SK-N-SH treated with all-trans-retinoic acid at 6 μM for 48 hours (cell line): ENCODE measurements at regions not wholly inside any gene's neighbourhood (a gene's known extent, or its start where the extent isn't known, plus 50 kb on each side); places are given as distances from the start of the nearest gene placed in this dataset.
"Not testable (repeated sequence)": the region's sequence is repeated elsewhere in the genome, so short reads cannot be mapped to it uniquely, and the experiment has no call there.

Source experiments
- ATAC-seq: fragments of 200-7000 bp; cut with Tn5 transposase; 3 replicates; pipeline ENCODE4 v1.9.1; 2020; ENCODE audit warnings: mild to moderate bottlenecking, moderate library complexity
- ARNTL ChIP-seq: fragments of 450-650 bp; formaldehyde crosslinking; IDR thresholded peaks from 2 replicates; pipeline ENCODE4 v1.5.0; 2020; ENCODE audit warnings: low read depth, mild to moderate bottlenecking, moderate library complexity, borderline replicate concordance
- BACH2 ChIP-seq: fragments of 250-450 bp; sonication (Bioruptor Pico); IDR thresholded peaks from 2 replicates; pipeline ENCODE4 v1.9.0; 2021; ENCODE audit warnings: mild to moderate bottlenecking, borderline replicate concordance
- CSDC2 ChIP-seq: fragments of 250-450 bp; sonication (Bioruptor Pico); IDR thresholded peaks from 2 replicates; pipeline ENCODE4 v1.5.0; 2020; ENCODE audit warnings: mild to moderate bottlenecking, moderate library complexity
- ESRRG ChIP-seq: fragments of 250-450 bp; sonication (Bioruptor Pico); IDR thresholded peaks from 2 replicates; pipeline ENCODE4 v1.6.1; 2021; ENCODE audit warnings: mild to moderate bottlenecking
- ISL1 ChIP-seq: fragments of 250-450 bp; sonication (Bioruptor Pico); IDR thresholded peaks from 2 replicates; pipeline ENCODE4 v2.1.2; 2022; ENCODE audit warnings: mild to moderate bottlenecking, moderate library complexity
- OSR1 ChIP-seq: fragments of 250-450 bp; sonication (Bioruptor Pico); IDR thresholded peaks from 2 replicates; pipeline ENCODE4 v1.8.0; 2022; ENCODE audit warnings: moderate library complexity, mild to moderate bottlenecking, inconsistent platforms
- PATZ1 ChIP-seq: fragments of 250-450 bp; sonication (Bioruptor Pico); IDR thresholded peaks from 2 replicates; pipeline ENCODE4 v1.8.0; 2020; ENCODE audit warnings: mild to moderate bottlenecking, moderate library complexity, borderline replicate concordance
- POU6F1 ChIP-seq: fragments of 250-450 bp; sonication (Bioruptor Pico); IDR thresholded peaks from 2 replicates; pipeline ENCODE4 v1.8.0; 2021; ENCODE audit warnings: low read depth, mild to moderate bottlenecking, moderate library complexity, borderline replicate concordance
- PPARA ChIP-seq: fragments of 250-450 bp; sonication (Bioruptor Pico); IDR thresholded peaks from 2 replicates; pipeline ENCODE4 v1.5.0; 2020; ENCODE audit warnings: mild to moderate bottlenecking, borderline replicate concordance
- RARB ChIP-seq: fragments of 250-450 bp; sonication (Bioruptor Pico); IDR thresholded peaks from 2 replicates; pipeline ENCODE4 v1.8.0; 2021; ENCODE audit warnings: mild to moderate bottlenecking, moderate library complexity
- SNAI2 ChIP-seq: fragments of 250-450 bp; sonication (Bioruptor Pico); IDR thresholded peaks from 2 replicates; pipeline ENCODE4 v1.5.0; 2020; ENCODE audit warnings: mild to moderate bottlenecking, moderate library complexity
- TCF4 ChIP-seq: fragments of 250-450 bp; sonication (Bioruptor Pico); IDR thresholded peaks from 2 replicates; pipeline ENCODE4 v1.8.0; 2021; ENCODE audit warnings: mild to moderate bottlenecking, moderate library complexity, borderline replicate concordance
- TOX ChIP-seq: fragments of 250-450 bp; sonication (Bioruptor Pico); IDR thresholded peaks from 2 replicates; pipeline ENCODE4 v1.8.0; 2021; ENCODE audit warnings: mild to moderate bottlenecking, moderate library complexity, borderline replicate concordance
- ZC3H10 ChIP-seq: fragments of 250-450 bp; sonication (Bioruptor Pico); IDR thresholded peaks from 2 replicates; pipeline ENCODE4 v1.5.1; 2021; ENCODE audit warnings: mild to moderate bottlenecking, moderate library complexity
- ZFP3 ChIP-seq: fragments of 250-450 bp; sonication (Bioruptor Pico); IDR thresholded peaks from 2 replicates; pipeline ENCODE4 v1.5.0; 2020; ENCODE audit warnings: mild to moderate bottlenecking, moderate library complexity
- ZFP30 ChIP-seq: fragments of 450-650 bp; formaldehyde crosslinking; IDR thresholded peaks from 2 replicates; pipeline ENCODE4 v1.5.0; 2022; ENCODE audit warnings: mild to moderate bottlenecking, moderate library complexity
- ZNF565 ChIP-seq: fragments of 450-650 bp; formaldehyde crosslinking; conservative IDR thresholded peaks from 2 replicates; pipeline ENCODE4 v1.5.0; 2020; ENCODE audit warnings: low read depth, mild to moderate bottlenecking, moderate library complexity
- ZNF8 ChIP-seq: fragments of 450-650 bp; formaldehyde crosslinking; IDR thresholded peaks from 2 replicates; pipeline ENCODE4 v1.5.0; 2020; ENCODE audit warnings: mild to moderate bottlenecking, moderate library complexity
- TF ChIP-seq, protein P1 (sequence below): fragments of 250-450 bp; sonication (Bioruptor Pico); IDR thresholded peaks from 2 replicates; pipeline ENCODE4 v1.5.1; 2021; ENCODE audit warnings: mild to moderate bottlenecking, moderate library complexity
- TF ChIP-seq, protein P2 (sequence below): fragments of 250-450 bp; sonication (Bioruptor Pico); IDR thresholded peaks from 2 replicates; pipeline ENCODE4 v1.5.1; 2020; ENCODE audit warnings: low read depth, mild to moderate bottlenecking, moderate library complexity
- TF ChIP-seq, protein P3 (sequence below): fragments of 250-450 bp; sonication (Bioruptor Pico); IDR thresholded peaks from 2 replicates; pipeline ENCODE4 v1.5.0; 2020; ENCODE audit warnings: mild to moderate bottlenecking, moderate library complexity

GRCh38 chr1:70587872-70588366 lies 176.9 kb downstream of the CTH start:
- TF ChIP-seq, protein P1, sequence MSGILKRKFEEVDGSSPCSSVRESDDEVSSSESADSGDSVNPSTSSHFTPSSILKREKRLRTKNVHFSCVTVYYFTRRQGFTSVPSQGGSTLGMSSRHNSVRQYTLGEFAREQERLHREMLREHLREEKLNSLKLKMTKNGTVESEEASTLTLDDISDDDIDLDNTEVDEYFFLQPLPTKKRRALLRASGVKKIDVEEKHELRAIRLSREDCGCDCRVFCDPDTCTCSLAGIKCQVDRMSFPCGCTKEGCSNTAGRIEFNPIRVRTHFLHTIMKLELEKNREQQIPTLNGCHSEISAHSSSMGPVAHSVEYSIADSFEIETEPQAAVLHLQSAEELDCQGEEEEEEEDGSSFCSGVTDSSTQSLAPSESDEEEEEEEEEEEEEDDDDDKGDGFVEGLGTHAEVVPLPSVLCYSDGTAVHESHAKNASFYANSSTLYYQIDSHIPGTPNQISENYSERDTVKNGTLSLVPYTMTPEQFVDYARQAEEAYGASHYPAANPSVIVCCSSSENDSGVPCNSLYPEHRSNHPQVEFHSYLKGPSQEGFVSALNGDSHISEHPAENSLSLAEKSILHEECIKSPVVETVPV (CRISPR knock-in tag), result 0 out of 2 replicates have a peak, but pooled peaks have one; percentile 16
- TF ChIP-seq RARB (CRISPR knock-in tag) (no peak), TCF4 (CRISPR knock-in tag) (peak; percentile 71)

GRCh38 chr1:70593551-70593950 lies 182.5 kb downstream of the CTH start:
- not testable (repeated sequence) for ATAC-seq

More at GRCh38 chr1:70587872-70588366, 176.9 kb downstream of the CTH start:
- no peak for ATAC-seq

DNA sequence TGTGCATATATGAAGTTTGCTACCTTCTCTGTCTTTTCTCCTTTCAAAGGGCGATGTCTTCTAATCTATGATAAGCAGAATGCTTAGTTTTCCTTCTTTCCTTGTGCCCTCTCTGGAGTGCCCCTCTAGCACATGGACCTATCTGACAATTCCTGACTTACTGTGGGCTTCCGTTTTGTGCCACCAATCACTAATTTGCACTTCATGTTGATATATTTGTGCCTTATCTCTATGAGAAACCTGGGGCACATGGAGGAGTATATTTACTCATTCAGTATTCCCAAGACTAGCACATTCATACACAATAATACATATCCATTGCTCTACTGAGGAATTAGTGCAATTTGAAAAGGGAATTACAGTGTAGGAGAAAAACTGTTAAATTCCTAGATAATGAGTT lies 197.7 kb downstream of the CTH start:
- no peak for ATAC-seq

DNA sequence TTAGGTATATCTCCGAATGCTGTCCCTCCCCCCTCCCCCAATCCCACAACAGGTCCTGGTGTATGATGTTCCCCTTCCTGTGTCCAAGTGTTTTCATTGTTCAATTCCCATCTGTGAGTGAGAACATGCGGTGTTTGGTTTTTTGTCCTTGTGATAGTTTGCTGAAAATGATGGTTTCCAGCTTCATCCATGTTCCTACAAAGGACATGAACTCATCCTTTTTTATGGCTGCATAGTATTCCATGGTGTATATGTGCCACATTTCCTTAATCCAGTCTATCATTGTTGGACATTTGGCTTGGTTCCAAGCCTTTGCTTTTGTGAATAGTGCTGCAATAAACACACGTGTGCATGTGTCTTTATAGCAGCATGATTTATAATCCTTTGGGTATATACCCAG lies 199.1 kb downstream of the CTH start:
- not testable (repeated sequence) for ATAC-seq

More for the DNA sequence above, 197.7 kb downstream of the CTH start:
- no peak for TF ChIP-seq CSDC2 (CRISPR knock-in tag)
- TF ChIP-seq ZNF8 (CRISPR knock-in tag), result no peak
- TF ChIP-seq, protein P2, sequence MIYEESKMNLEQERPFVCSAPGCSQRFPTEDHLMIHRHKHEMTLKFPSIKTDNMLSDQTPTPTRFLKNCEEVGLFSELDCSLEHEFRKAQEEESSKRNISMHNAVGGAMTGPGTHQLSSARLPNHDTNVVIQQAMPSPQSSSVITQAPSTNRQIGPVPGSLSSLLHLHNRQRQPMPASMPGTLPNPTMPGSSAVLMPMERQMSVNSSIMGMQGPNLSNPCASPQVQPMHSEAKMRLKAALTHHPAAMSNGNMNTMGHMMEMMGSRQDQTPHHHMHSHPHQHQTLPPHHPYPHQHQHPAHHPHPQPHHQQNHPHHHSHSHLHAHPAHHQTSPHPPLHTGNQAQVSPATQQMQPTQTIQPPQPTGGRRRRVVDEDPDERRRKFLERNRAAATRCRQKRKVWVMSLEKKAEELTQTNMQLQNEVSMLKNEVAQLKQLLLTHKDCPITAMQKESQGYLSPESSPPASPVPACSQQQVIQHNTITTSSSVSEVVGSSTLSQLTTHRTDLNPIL, result no peak
- no peak for TF ChIP-seq ESRRG
- TF ChIP-seq TOX (CRISPR knock-in tag), result no peak
- no peak for TF ChIP-seq ZFP30

DNA sequence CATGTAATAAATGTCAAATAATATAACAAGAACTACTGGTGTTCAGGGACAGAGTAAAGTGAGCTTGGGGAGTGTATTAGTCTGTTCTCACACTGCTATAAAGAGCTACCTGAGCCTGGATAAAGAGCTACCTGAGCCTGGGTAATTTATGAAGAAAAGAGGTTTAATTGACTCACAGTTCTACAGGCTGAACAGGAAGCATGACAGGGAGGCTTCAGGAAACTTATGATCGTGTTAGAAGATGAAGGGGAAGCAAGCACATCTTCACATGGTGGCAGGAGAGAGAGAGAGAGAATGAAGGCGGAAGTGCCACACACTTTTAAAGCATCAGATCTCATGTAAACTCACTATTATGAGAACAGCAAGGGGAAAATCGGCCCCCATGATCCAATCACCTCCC lies 205.9 kb downstream of the CTH start:
- no peak for TF ChIP-seq ARNTL
- no peak for TF ChIP-seq TOX (CRISPR knock-in tag)
- no peak for TF ChIP-seq ZC3H10 (CRISPR knock-in tag)
- TF ChIP-seq, protein P3, sequence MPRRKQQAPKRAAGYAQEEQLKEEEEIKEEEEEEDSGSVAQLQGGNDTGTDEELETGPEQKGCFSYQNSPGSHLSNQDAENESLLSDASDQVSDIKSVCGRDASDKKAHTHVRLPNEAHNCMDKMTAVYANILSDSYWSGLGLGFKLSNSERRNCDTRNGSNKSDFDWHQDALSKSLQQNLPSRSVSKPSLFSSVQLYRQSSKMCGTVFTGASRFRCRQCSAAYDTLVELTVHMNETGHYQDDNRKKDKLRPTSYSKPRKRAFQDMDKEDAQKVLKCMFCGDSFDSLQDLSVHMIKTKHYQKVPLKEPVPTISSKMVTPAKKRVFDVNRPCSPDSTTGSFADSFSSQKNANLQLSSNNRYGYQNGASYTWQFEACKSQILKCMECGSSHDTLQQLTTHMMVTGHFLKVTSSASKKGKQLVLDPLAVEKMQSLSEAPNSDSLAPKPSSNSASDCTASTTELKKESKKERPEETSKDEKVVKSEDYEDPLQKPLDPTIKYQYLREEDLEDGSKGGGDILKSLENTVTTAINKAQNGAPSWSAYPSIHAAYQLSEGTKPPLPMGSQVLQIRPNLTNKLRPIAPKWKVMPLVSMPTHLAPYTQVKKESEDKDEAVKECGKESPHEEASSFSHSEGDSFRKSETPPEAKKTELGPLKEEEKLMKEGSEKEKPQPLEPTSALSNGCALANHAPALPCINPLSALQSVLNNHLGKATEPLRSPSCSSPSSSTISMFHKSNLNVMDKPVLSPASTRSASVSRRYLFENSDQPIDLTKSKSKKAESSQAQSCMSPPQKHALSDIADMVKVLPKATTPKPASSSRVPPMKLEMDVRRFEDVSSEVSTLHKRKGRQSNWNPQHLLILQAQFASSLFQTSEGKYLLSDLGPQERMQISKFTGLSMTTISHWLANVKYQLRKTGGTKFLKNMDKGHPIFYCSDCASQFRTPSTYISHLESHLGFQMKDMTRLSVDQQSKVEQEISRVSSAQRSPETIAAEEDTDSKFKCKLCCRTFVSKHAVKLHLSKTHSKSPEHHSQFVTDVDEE (CRISPR knock-in tag), result no peak
- TF ChIP-seq ZFP3 (CRISPR knock-in tag), result no peak
- no peak for TF ChIP-seq ZNF565 (CRISPR knock-in tag)
- TF ChIP-seq BACH2 (CRISPR knock-in tag), result no peak
- no peak for TF ChIP-seq PATZ1 (CRISPR knock-in tag)
- no peak for TF ChIP-seq PPARA (CRISPR knock-in tag)
- TF ChIP-seq CSDC2 (CRISPR knock-in tag), result no peak
- no peak for TF ChIP-seq ZFP30
- TF ChIP-seq ISL1 (CRISPR knock-in tag), result no peak
- no peak for TF ChIP-seq POU6F1 (CRISPR knock-in tag)
- TF ChIP-seq RARB (CRISPR knock-in tag), result no peak
- TF ChIP-seq SNAI2 (CRISPR knock-in tag), result no peak
- TF ChIP-seq ZNF8 (CRISPR knock-in tag), result no peak
- no peak for TF ChIP-seq OSR1 (CRISPR knock-in tag)
- no peak for TF ChIP-seq ESRRG
- TF ChIP-seq, protein P2, result no peak
- no peak for ATAC-seq
